Fibroblast of lung (primary cell): ENCODE measurements at regions not wholly inside any gene's neighbourhood (a gene's known extent, or its start where the extent isn't known, plus 50 kb on each side); places are given as distances from the start of the nearest gene placed in this dataset.

Experiments
- CTCF ChIP-seq, 2 donors: IDR thresholded peaks in 1 of 2; conservative IDR thresholded peaks in 1 of 2; 1 replicate in 1 of 2; 2 replicates in 1 of 2; pipeline ENCODE4 v1.5.1; 2011 to 2012; ENCODE audit warnings: low read length in 2 of 2, control low read depth in 1 of 2, inconsistent platforms in 1 of 2, low read depth in 1 of 2, mild to moderate bottlenecking in 1 of 2
- EZH2 ChIP-seq: IDR thresholded peaks from 2 replicates; pipeline ENCODE4 v1.5.1; 2012; ENCODE audit warnings: low read length, control low read depth, mild to moderate bottlenecking; ENCODE audit errors: missing control alignments

GRCh38 chrX:138534410-138534809, 177.1 kb downstream of the FGF13 start:
- TF ChIP-seq CTCF (conservative IDR thresholded peaks at IDR 0.05 in 1 of 2, IDR thresholded peaks at IDR 0.05 in 1 of 2; ENCODE audit: low read depth in 1 of 2, low read length in 2 of 2): no peak
- TF ChIP-seq EZH2: no peak
